ENCODE measurements at regions not wholly inside any gene's neighbourhood (a gene's known extent, or its start where the extent isn't known, plus 50 kb on each side); places are given as distances from the start of the nearest gene placed in this dataset.
A peak's percentile ranks its signal among the peaks of the same experiment; 100 is the strongest.

GRCh38 chr10:28939281-28940157, 262.2 kb downstream of the BAMBI start:
- Histone ChIP-seq H3K9me3 (no peaks in the 10 kb centered on the region), H3K27me3 (no peaks in the 10 kb centered on the region), H3K4me3 (ENCODE audit: low read depth, low read length) (no peak overlapping the region), H3K36me3 (no peaks in the 10 kb centered on the region), H3K4me1 (no peaks in the 10 kb centered on the region)
- peak; percentile 33 for TF ChIP-seq CTCF (IDR thresholded peaks at IDR 0.05; ENCODE audit: low read depth, low read length)
- DNase-seq = peak; percentile 23

- no peaks in the 10 kb centered on the region for H3K4me1 ChIP-seq
- no peak overlapping the region for H3K4me3 ChIP-seq (ENCODE audit: low read depth, low read length)
- no peak for DNase-seq
- no peaks in the 10 kb centered on the region for H3K9me3 ChIP-seq
- TF ChIP-seq CTCF (IDR thresholded peaks at IDR 0.05; ENCODE audit: low read depth, low read length) = no peak
- H3K27me3 ChIP-seq = no peaks in the 10 kb centered on the region
- H3K36me3 ChIP-seq = no peaks in the 10 kb centered on the region
These were observed 263.0 kb downstream of the BAMBI start for GRCh38 chr10:28940158-28940888.

- no peak for TF ChIP-seq CTCF (IDR thresholded peaks at IDR 0.05; ENCODE audit: low read depth, low read length)
- H3K36me3 ChIP-seq = no peaks in the 10 kb centered on the region
- no peak for DNase-seq
These were observed 264.7 kb downstream of the BAMBI start for GRCh38 chr10:28942012-28942411.

GRCh38 chr10:28945959-28946358, 268.6 kb downstream of the BAMBI start:
- no peak for TF ChIP-seq CTCF (IDR thresholded peaks at IDR 0.05; ENCODE audit: low read depth, low read length)
- H3K4me3 ChIP-seq (ENCODE audit: low read depth, low read length) = no peak overlapping the region
- H3K4me1 ChIP-seq = no peaks in the 10 kb centered on the region
- no peaks in the 10 kb centered on the region for H3K36me3 ChIP-seq
- no peaks in the 10 kb centered on the region for H3K27me3 ChIP-seq
- DNase-seq = no peak
- no peaks in the 10 kb centered on the region for H3K9me3 ChIP-seq

More at GRCh38 chr10:28942012-28942411, 264.7 kb downstream of the BAMBI start:
- Histone ChIP-seq H3K9me3 (no peaks in the 10 kb centered on the region), H3K4me3 (ENCODE audit: low read depth, low read length) (no peak overlapping the region), H3K27me3 (no peaks in the 10 kb centered on the region), H3K4me1 (no peaks in the 10 kb centered on the region)

- Histone ChIP-seq H3K4me1 (no peaks in the 10 kb centered on the region), H3K4me3 (ENCODE audit: low read depth, low read length) (no peak overlapping the region), H3K36me3 (no peaks in the 10 kb centered on the region), H3K9me3 (no peaks in the 10 kb centered on the region), H3K27me3 (no peaks in the 10 kb centered on the region)
- DNase-seq = no peak
- TF ChIP-seq CTCF (IDR thresholded peaks at IDR 0.05; ENCODE audit: low read depth, low read length) = no peak
These were observed 269.2 kb downstream of the BAMBI start for GRCh38 chr10:28946479-28946878.

- no peak for TF ChIP-seq CTCF (IDR thresholded peaks at IDR 0.05; ENCODE audit: low read depth, low read length)
- Histone ChIP-seq H3K27me3 (no peaks in the 10 kb centered on the region), H3K9me3 (no peaks in the 10 kb centered on the region), H3K4me1 (no peaks in the 10 kb centered on the region), H3K4me3 (ENCODE audit: low read depth, low read length) (no peak overlapping the region), H3K36me3 (no peaks in the 10 kb centered on the region)
- DNase-seq = no peak
These were observed 269.9 kb downstream of the BAMBI start for GRCh38 chr10:28947171-28947570.

Measured in BE2C (cell line).